Endothelial cell of umbilical vein (primary cell): ENCODE measurements at regions not wholly inside any gene's neighbourhood (a gene's known extent, or its start where the extent isn't known, plus 50 kb on each side); places are given as distances from the start of the nearest gene placed in this dataset.
A peak's percentile ranks its signal among the peaks of the same experiment; 100 is the strongest.

ENCODE experiments used
- BruUV-seq: library from RNA; stranded (reverse); fragments of 400-500 nt; replicated peaks from 2 replicates; lab custom pipeline; 2021; lab: Mats Ljungman, UMichigan
- CTCF ChIA-PET: fragments of 300-600, 350-600 bp; sonication (Branson Sonifier 250); formaldehyde crosslinking; loops from one replicate; lab custom pipeline; 2021; ENCODE audit warnings: antibody characterized with exemption, inconsistent platforms; lab: Charles Lee
- POLR2A ChIA-PET: fragments of 300-600, 350-600 bp; sonication (Branson Sonifier 250); formaldehyde crosslinking; loops from one replicate; lab custom pipeline; 2021; ENCODE audit warnings: antibody characterized with exemption, inconsistent platforms; lab: Charles Lee
- DNase-seq: peaks from one replicate; pipeline ENCODE4 v3.0.0-alpha.2; 2011; ENCODE audit warnings: low read depth, low spot score
- FAIRE-seq: peaks from 2 replicates; lab custom pipeline; 2011; peaks lifted over from hg19 to GRCh38; lab: Jason Lieb, UNC
- H2AFZ ChIP-seq: 2 replicates; pipeline ENCODE4 v1.6.0; 2012; ENCODE audit warnings: low read depth, low read length, control low read depth, inconsistent platforms
- H3K27ac ChIP-seq: 2 replicates; pipeline ENCODE4 v1.5.1; 2011; ENCODE audit warnings: low read depth, mild to moderate bottlenecking, control low read depth, low read length, moderate library complexity; ENCODE audit not compliant: insufficient read depth
- H3K27me3 ChIP-seq, 2 experiments: 2 replicates each; pipeline versions ENCODE4 v1.6.0 to v1.6.1; 2011; ENCODE audit warnings: low read length in 2 of 2, mixed read lengths in 1 of 2; ENCODE audit not compliant: control insufficient read depth in 2 of 2, insufficient read depth in 2 of 2
- H3K36me3 ChIP-seq, 2 experiments: 2 replicates in 1 of 2; 3 replicates in 1 of 2; pipeline ENCODE4 v1.5.1; 2011; ENCODE audit warnings: low read length in 2 of 2, mild to moderate bottlenecking in 1 of 2, moderate library complexity in 1 of 2; ENCODE audit not compliant: control insufficient read depth in 2 of 2, insufficient read depth in 2 of 2; ENCODE audit errors: extremely low read depth in 1 of 2
- H3K4me1 ChIP-seq: 3 replicates; pipeline ENCODE4 v1.5.1; 2011; ENCODE audit warnings: mild to moderate bottlenecking, low read length; ENCODE audit not compliant: control insufficient read depth, insufficient read depth; ENCODE audit errors: extremely low read depth
- H3K4me2 ChIP-seq: 2 replicates; pipeline ENCODE4 v1.6.1; 2011; ENCODE audit warnings: low read length, control low read depth, mixed read lengths; ENCODE audit not compliant: insufficient read depth
- H3K4me3 ChIP-seq, 3 experiments: fragments of 200-600 bp in 1 of 3; sonication (generic), shearing (Covaris generic) in 1 of 3; replicated peaks in 1 of 3; 2 replicates each; pipeline ENCODE4 v1.5.1; 2011 to 2016; ENCODE audit warnings: control low read depth in 3 of 3, low read length in 3 of 3, mild to moderate bottlenecking in 2 of 3, inconsistent platforms in 1 of 3, low read depth in 1 of 3, moderate library complexity in 1 of 3; ENCODE audit not compliant: insufficient read depth in 1 of 3
- H3K79me2 ChIP-seq: 2 replicates; pipeline ENCODE4 v1.6.0; 2012; ENCODE audit warnings: low read length, inconsistent platforms; ENCODE audit not compliant: control insufficient read depth, insufficient read depth
- H3K9ac ChIP-seq: replicated peaks from 2 replicates; pipeline ENCODE3; 2011; ENCODE audit warnings: low read length, control low read depth; ENCODE audit not compliant: insufficient read depth; ENCODE audit errors: extremely low read depth
- H3K9me1 ChIP-seq: replicated peaks from 3 replicates; pipeline ENCODE4 v1.6.0; 2011; ENCODE audit warnings: mild to moderate bottlenecking, low read length; ENCODE audit not compliant: control insufficient read depth, insufficient read depth; ENCODE audit errors: extremely low read depth
- H3K9me3 ChIP-seq: replicated peaks from 2 replicates; pipeline ENCODE4 v1.5.1; 2012; ENCODE audit warnings: low read length, inconsistent platforms; ENCODE audit not compliant: control insufficient read depth, insufficient read depth
- H4K20me1 ChIP-seq: replicated peaks from 2 replicates; pipeline ENCODE3; 2011; ENCODE audit warnings: mild to moderate bottlenecking, low read length; ENCODE audit not compliant: control insufficient read depth, insufficient read depth; ENCODE audit errors: extremely low read depth
- FOS ChIP-seq: IDR thresholded peaks from 2 replicates; pipeline ENCODE4 v1.6.1; 2011; ENCODE audit warnings: mild to moderate bottlenecking, low read length, moderate library complexity, borderline replicate concordance; ENCODE audit not compliant: insufficient read depth
- GATA2 ChIP-seq: IDR thresholded peaks from 2 replicates; pipeline ENCODE4 v1.7.0; 2011; ENCODE audit warnings: low read depth, mild to moderate bottlenecking, moderate library complexity, mixed read lengths, low read length; ENCODE audit not compliant: insufficient read length, insufficient read depth
- JUN ChIP-seq: IDR thresholded peaks from 2 replicates; pipeline ENCODE4 v1.6.1; 2011; ENCODE audit warnings: borderline replicate concordance, low read depth; ENCODE audit not compliant: insufficient read length, insufficient read depth
- MAX ChIP-seq: IDR thresholded peaks from 2 replicates; pipeline ENCODE4 v1.6.1; 2011; ENCODE audit not compliant: insufficient read depth, insufficient read length
- POLR2AphosphoS5 ChIP-seq: IDR thresholded peaks from 2 replicates; pipeline ENCODE4 v1.6.1; 2012; ENCODE audit warnings: low read depth, mild to moderate bottlenecking, control low read depth, low read length, moderate library complexity; ENCODE audit not compliant: insufficient read depth
- dilution Hi-C: fragments of 300-500 bp; cut with MboI; formaldehyde crosslinking; loops from one replicate; pipeline ENCODE4 v1.15.0; 2019; ENCODE audit warnings: low sequenced_read_pairs; ENCODE audit not compliant: extremely low pct_ligation_motif_present
- intact Hi-C: fragments of 100-400 bp; cut with micrococcal nuclease; formaldehyde crosslinking; loops from one replicate; pipeline ENCODE4 v1.10.0; 2022

GRCh38 chr6:148064406-148065134 is 278.1 kb upstream of the SASH1 start:
- no peaks in the 10 kb centered on the region for H3K27me3 ChIP-seq
- peak; percentile 82 for FAIRE-seq
- H3K9me1 ChIP-seq, result no peaks in the 10 kb centered on the region
- TF ChIP-seq MAX, result no peak
- peak; percentile 26 for TF ChIP-seq JUN
- TF ChIP-seq FOS, result peak; percentile 87
- TF ChIP-seq GATA2, result peak; percentile 100
- TF ChIP-seq POLR2AphosphoS5, result peak; percentile 84
- peak overlapping the region; percentile 61 for H2AFZ ChIP-seq
- H3K4me2 ChIP-seq, result peak overlapping the region; percentile 7
- BruUV-seq, result TSS peak; percentile 22
- no peaks in the 10 kb centered on the region for H4K20me1 ChIP-seq
- peak; percentile 90 for DNase-seq
- peak overlapping the region; percentile 44 for H3K9ac ChIP-seq
- H3K4me3 ChIP-seq, result no peak overlapping the region
- POLR2A ChIA-PET, result no interaction called here
- H3K36me3 ChIP-seq, result no peaks in the 10 kb centered on the region
- CTCF ChIA-PET, result interaction anchor here (1.0 to 1.6 kb wide), 2 partner anchors 9 to 11 kb away, joined by 3 to 4 read pairs; no protein-coding TSS in a partner anchor
- intact Hi-C loops, result loop anchor here (1.0 to 10.0 kb wide), 5 partner anchors 26 to 556 kb away; partner anchors contain the start of gene SAMD5
- dilution Hi-C loops, result no loop called here
- H3K27ac ChIP-seq, result peak overlapping the region; percentile 96
- H3K4me1 ChIP-seq, result peaks cover 32% of the 10 kb centered on the region
- no peaks in the 10 kb centered on the region for H3K79me2 ChIP-seq
- no peaks in the 10 kb centered on the region for H3K9me3 ChIP-seq
